SK-N-SH (cell line): ENCODE measurements at regions not wholly inside any gene's neighbourhood (a gene's known extent, or its start where the extent isn't known, plus 50 kb on each side); places are given as distances from the start of the nearest gene placed in this dataset.

Experiments
- CTCF ChIA-PET: fragments of 300-600, 350-600 bp; formaldehyde crosslinking; extraction: SDS; loops from one replicate; lab custom pipeline; 2021; lab: Yijun Ruan, JAX
- POLR2A ChIA-PET: fragments of 350-600 bp; sonication (Branson Sonifier 250); formaldehyde crosslinking; extraction: SDS; loops from one replicate; lab custom pipeline; 2020; ENCODE audit warnings: antibody characterized with exemption, inconsistent platforms; lab: Yijun Ruan, JAX
- DNase-seq: peaks from one replicate; pipeline ENCODE4 v3.0.0; 2012
- H2AFZ ChIP-seq: fragments of 200-600 bp; sonication (generic); 2 replicates; pipeline ENCODE4 v1.8.1; 2016; ENCODE audit warnings: antibody characterized with exemption, mild to moderate bottlenecking, low read depth
- H3F3A ChIP-seq: fragments of 200-600 bp; sonication (generic); replicated peaks from 2 replicates; pipeline ENCODE3; 2016; ENCODE audit warnings: antibody characterized with exemption, mild to moderate bottlenecking; ENCODE audit not compliant: insufficient read depth
- H3K27ac ChIP-seq, 2 experiments: fragments of 200-500 bp in 1 of 2; fragments of 200-600 bp in 1 of 2; sonication (Bioruptor generic) in 1 of 2; sonication (generic), shearing (Covaris generic) in 1 of 2; 2 replicates each; pipeline versions ENCODE4 v1.5.1 to v1.6.1; 2014 to 2016; ENCODE audit warnings: low read depth in 2 of 2, inconsistent platforms in 1 of 2, low read length in 1 of 2, mild to moderate bottlenecking in 1 of 2, mixed read lengths in 1 of 2
- H3K27me3 ChIP-seq: fragments of 200-600 bp; sonication (generic), shearing (Covaris generic); 2 replicates; pipeline ENCODE4 v1.6.1; 2016; ENCODE audit warnings: mixed run types; ENCODE audit not compliant: insufficient read depth
- H3K36me3 ChIP-seq, 2 experiments: fragments of 200-500 bp in 1 of 2; fragments of 200-600 bp in 1 of 2; sonication (Bioruptor generic) in 1 of 2; sonication (generic) in 1 of 2; replicated peaks in 1 of 2; 2 replicates each; pipeline versions ENCODE3 to v1.5.1; 2014 to 2016; ENCODE audit warnings: low read length in 1 of 2, mild to moderate bottlenecking in 1 of 2; ENCODE audit not compliant: insufficient read depth in 2 of 2, control insufficient read depth in 1 of 2
- H3K4me1 ChIP-seq, 2 experiments: fragments of 200-500 bp in 1 of 2; fragments of 200-600 bp in 1 of 2; sonication (Bioruptor generic) in 1 of 2; sonication (generic), shearing (Covaris generic) in 1 of 2; 2 replicates each; pipeline versions ENCODE4 v1.5.1 to v1.6.1; 2014 to 2016; ENCODE audit warnings: low read depth in 1 of 2, low read length in 1 of 2, mixed run types in 1 of 2; ENCODE audit not compliant: insufficient read depth in 2 of 2, control insufficient read depth in 1 of 2
- H3K4me2 ChIP-seq: fragments of 200-600 bp; sonication (generic), shearing (Covaris generic); 2 replicates; pipeline ENCODE4 v1.6.1; 2017; ENCODE audit warnings: mixed run types
- H3K4me3 ChIP-seq, 2 experiments: fragments of 200-500 bp in 1 of 2; fragments of 200-600 bp in 1 of 2; sonication (Bioruptor generic) in 1 of 2; sonication (generic), shearing (Covaris generic) in 1 of 2; 2 replicates each; pipeline versions ENCODE4 v1.5.1 to v1.8.1; 2014 to 2016; ENCODE audit warnings: low read depth in 2 of 2, inconsistent platforms in 1 of 2, low read length in 1 of 2, mild to moderate bottlenecking in 1 of 2, mixed read lengths in 1 of 2, moderate library complexity in 1 of 2
- H3K79me2 ChIP-seq: fragments of 200-600 bp; sonication (generic); 2 replicates; pipeline ENCODE4 v1.8.1; 2017; ENCODE audit warnings: mild to moderate bottlenecking; ENCODE audit not compliant: insufficient read depth
- H3K9ac ChIP-seq: fragments of 200-600 bp; sonication (generic); 2 replicates; pipeline ENCODE4 v1.6.1; 2017; ENCODE audit warnings: mixed run types
- H3K9me2 ChIP-seq: fragments of 200-600 bp; sonication (generic); 2 replicates; pipeline ENCODE4 v1.6.1; 2017; ENCODE audit warnings: mixed run types
- H3K9me3 ChIP-seq: fragments of 200-600 bp; sonication (generic); 2 replicates; pipeline ENCODE4 v1.6.1; 2017; ENCODE audit warnings: mixed run types, mild to moderate bottlenecking, moderate library complexity
- H4K20me1 ChIP-seq: fragments of 200-600 bp; sonication (generic); 2 replicates; pipeline ENCODE4 v1.6.1; 2017; ENCODE audit warnings: mild to moderate bottlenecking, mixed run types; ENCODE audit not compliant: insufficient read depth
- CHD2 ChIP-seq: fragments of 150-350 bp; IDR thresholded peaks from 2 replicates; pipeline ENCODE4 v1.6.1; 2018; ENCODE audit warnings: low read length; ENCODE audit not compliant: partially characterized antibody
- EP300 ChIP-seq, 2 experiments: IDR thresholded peaks; 2 replicates each; pipeline versions ENCODE4 v1.4.0 to v1.6.1; 2012; ENCODE audit warnings: borderline replicate concordance in 1 of 2, low read depth in 1 of 2, low read length in 1 of 2
- EZH2phosphoT487 ChIP-seq: fragments of 200-600 bp; sonication (generic); IDR thresholded peaks from 2 replicates; pipeline ENCODE4 v1.6.1; 2017; ENCODE audit warnings: low read depth, mixed run types, mild to moderate bottlenecking, antibody characterized with exemption, moderate library complexity, borderline replicate concordance
- FOSL2 ChIP-seq: IDR thresholded peaks from 2 replicates; pipeline ENCODE4 v1.4.0; 2012; ENCODE audit warnings: low read depth, mild to moderate bottlenecking, moderate library complexity, borderline replicate concordance
- FOXM1 ChIP-seq: IDR thresholded peaks from 2 replicates; pipeline ENCODE4 v1.4.0; 2012; ENCODE audit warnings: low read depth, mild to moderate bottlenecking
- GABPA ChIP-seq: IDR thresholded peaks from 2 replicates; pipeline ENCODE4 v1.4.0; 2012; ENCODE audit warnings: low read depth, mild to moderate bottlenecking
- JUND ChIP-seq: IDR thresholded peaks from 2 replicates; pipeline ENCODE4 v1.4.0; 2012
- MEF2A ChIP-seq: IDR thresholded peaks from 2 replicates; pipeline ENCODE4 v1.4.0; 2012; ENCODE audit warnings: low read depth, borderline replicate concordance
- NFIC ChIP-seq: IDR thresholded peaks from 2 replicates; pipeline ENCODE4 v1.4.0; 2012; ENCODE audit warnings: borderline replicate concordance
- NRF1 ChIP-seq: IDR thresholded peaks from 2 replicates; pipeline ENCODE4 v1.6.1; 2012; ENCODE audit warnings: low read depth, mild to moderate bottlenecking, low read length
- POLR2AphosphoS5 ChIP-seq: IDR thresholded peaks from 2 replicates; pipeline ENCODE4 v1.6.1; 2012; ENCODE audit warnings: low read depth, low read length
- RAD21 ChIP-seq: IDR thresholded peaks from 2 replicates; pipeline ENCODE4 v1.6.1; 2012; ENCODE audit warnings: mild to moderate bottlenecking, low read length
- RCOR1 ChIP-seq: fragments of 150-350 bp; IDR thresholded peaks from 2 replicates; pipeline ENCODE4 v1.6.1; 2017; ENCODE audit warnings: antibody characterized with exemption, low read length
- RXRA ChIP-seq: IDR thresholded peaks from 2 replicates; pipeline ENCODE4 v1.4.0; 2012; ENCODE audit warnings: low read depth, mild to moderate bottlenecking, borderline replicate concordance
- TAF1 ChIP-seq: IDR thresholded peaks from 2 replicates; pipeline ENCODE4 v1.6.1; 2012; ENCODE audit warnings: low read depth, mild to moderate bottlenecking, low read length, moderate library complexity, borderline replicate concordance
- TEAD4 ChIP-seq: IDR thresholded peaks from 2 replicates; pipeline ENCODE4 v1.4.0; 2012; ENCODE audit warnings: mild to moderate bottlenecking, borderline replicate concordance; ENCODE audit not compliant: insufficient read depth
- YY1 ChIP-seq: IDR thresholded peaks from 2 replicates; pipeline ENCODE4 v1.4.0; 2012; ENCODE audit warnings: low read depth, mild to moderate bottlenecking
- WGBS: methylation state at CpG from one replicate; pipeline ENCODE4 v1.1.6; 2017; ENCODE audit warnings: low lambda C conversion rate; 5-methylcytosine and 5-hydroxymethylcytosine counted together
- TF ChIP-seq, protein P1 (sequence below): fragments of 150-350 bp; IDR thresholded peaks from 2 replicates; pipeline ENCODE4 v1.6.1; 2016; ENCODE audit warnings: mild to moderate bottlenecking, low read depth, low read length
- TF ChIP-seq, protein P2 (sequence below): IDR thresholded peaks from 2 replicates; pipeline ENCODE4 v1.4.0; 2012; ENCODE audit warnings: low read depth
- TF ChIP-seq, protein P3 (sequence below): fragments of 200-600 bp; sonication (generic); IDR thresholded peaks from 2 replicates; pipeline ENCODE4 v1.6.1; 2017; ENCODE audit warnings: antibody characterized with exemption, mild to moderate bottlenecking, moderate library complexity
- TF ChIP-seq, protein P4 (sequence below): fragments of 150-350 bp; IDR thresholded peaks from 2 replicates; pipeline ENCODE4 v1.6.1; 2017; ENCODE audit warnings: antibody characterized with exemption, low read length, low read depth, borderline replicate concordance

DNA sequence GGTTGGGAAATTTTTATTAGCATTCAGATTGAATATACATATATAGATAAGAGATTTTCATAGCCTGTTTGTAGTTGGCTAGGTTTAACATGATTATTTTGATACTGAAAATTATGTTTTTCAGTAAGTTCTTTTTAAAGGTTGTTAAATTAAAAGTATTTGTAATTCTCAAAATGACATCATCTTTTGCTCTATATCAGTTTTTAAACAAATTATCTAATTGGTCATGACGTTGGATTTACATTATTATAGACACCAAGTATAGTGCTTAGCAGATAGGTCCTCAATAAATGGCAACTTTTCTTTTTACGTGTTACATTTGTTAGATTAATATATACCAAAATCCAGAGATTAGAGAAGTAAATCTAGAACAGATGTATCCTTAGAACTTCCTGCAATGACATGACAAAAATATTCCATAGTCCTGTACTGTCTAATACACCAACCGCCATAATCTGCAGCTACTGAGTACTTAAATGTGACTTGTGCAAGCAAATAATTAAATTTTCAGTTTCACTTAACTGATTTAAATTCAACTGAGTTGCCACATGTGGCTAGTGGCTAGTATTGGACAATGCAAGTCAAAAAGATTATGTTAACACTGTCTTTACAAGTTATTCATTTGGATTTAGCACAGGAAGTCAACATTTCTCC is 1613.1 kb upstream of the TENM3 start (continued):
- TF ChIP-seq, protein P1, sequence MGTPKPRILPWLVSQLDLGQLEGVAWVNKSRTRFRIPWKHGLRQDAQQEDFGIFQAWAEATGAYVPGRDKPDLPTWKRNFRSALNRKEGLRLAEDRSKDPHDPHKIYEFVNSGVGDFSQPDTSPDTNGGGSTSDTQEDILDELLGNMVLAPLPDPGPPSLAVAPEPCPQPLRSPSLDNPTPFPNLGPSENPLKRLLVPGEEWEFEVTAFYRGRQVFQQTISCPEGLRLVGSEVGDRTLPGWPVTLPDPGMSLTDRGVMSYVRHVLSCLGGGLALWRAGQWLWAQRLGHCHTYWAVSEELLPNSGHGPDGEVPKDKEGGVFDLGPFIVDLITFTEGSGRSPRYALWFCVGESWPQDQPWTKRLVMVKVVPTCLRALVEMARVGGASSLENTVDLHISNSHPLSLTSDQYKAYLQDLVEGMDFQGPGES = no peak
- TF ChIP-seq RXRA = no peak

DNA sequence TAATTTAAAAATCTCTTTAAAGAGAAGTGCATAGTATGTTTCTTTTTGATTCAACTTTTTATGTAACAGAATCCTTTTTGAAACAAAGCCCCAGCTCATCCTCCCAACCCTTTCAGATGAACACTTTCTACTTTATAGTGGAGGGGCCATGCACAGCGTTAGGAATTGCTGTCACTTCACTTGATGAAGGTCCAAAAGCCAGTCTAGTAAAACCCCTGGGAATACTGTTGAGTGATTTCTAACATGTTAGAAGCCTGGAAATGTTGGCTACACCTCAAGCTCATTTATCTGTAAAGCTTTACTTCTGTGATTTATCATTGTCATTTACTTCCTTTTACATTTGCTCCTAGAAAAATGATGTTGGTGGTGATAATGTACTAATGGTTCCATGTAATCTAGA is 1608.9 kb upstream of the TENM3 start:
- H3K27me3 ChIP-seq = no peaks in the 10 kb centered on the region; the same call in 1 of the 2 replicates
- H3K4me1 ChIP-seq = no peaks in the 10 kb centered on the region; a peak in 1 of 4 replicates
- no peak overlapping the region for H3K27ac ChIP-seq
- no peak for DNase-seq
- ChIA-PET CTCF (interaction anchor here (0.6 to 1.7 kb wide), 2 partner anchors 31 to 89 kb away, joined by 3 to 7 read pairs; no protein-coding TSS in a partner anchor), POLR2A (no interaction called here)
- no peak overlapping the region for H3K4me3 ChIP-seq
- 13% methylated on average over 1 of the region's 1 CpG for WGBS
- no peaks in the 10 kb centered on the region for H3K9me3 ChIP-seq
- H2AFZ ChIP-seq = no peak overlapping the region
- H3K36me3 ChIP-seq = no peaks in the 10 kb centered on the region
- no peaks in the 10 kb centered on the region for H3K79me2 ChIP-seq
- H3K4me2 ChIP-seq = no peak overlapping the region
- H3K9ac ChIP-seq = no peak overlapping the region
- TF ChIP-seq POLR2AphosphoS5 (no peak), YY1 (no peak), RAD21 (no peak), FOXM1 (no peak), TAF1 (no peak), NRF1 (no peak), FOSL2 (no peak), RXRA (no peak), GABPA (no peak)
- TF ChIP-seq, protein P2, sequence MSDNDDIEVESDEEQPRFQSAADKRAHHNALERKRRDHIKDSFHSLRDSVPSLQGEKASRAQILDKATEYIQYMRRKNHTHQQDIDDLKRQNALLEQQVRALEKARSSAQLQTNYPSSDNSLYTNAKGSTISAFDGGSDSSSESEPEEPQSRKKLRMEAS = no peak
- TF ChIP-seq, all 33 proteins: peak for 0
- H3K9me2 ChIP-seq = no peaks in the 10 kb centered on the region
- H3F3A ChIP-seq = no peaks in the 10 kb centered on the region
- no peaks in the 10 kb centered on the region for H4K20me1 ChIP-seq

DNA sequence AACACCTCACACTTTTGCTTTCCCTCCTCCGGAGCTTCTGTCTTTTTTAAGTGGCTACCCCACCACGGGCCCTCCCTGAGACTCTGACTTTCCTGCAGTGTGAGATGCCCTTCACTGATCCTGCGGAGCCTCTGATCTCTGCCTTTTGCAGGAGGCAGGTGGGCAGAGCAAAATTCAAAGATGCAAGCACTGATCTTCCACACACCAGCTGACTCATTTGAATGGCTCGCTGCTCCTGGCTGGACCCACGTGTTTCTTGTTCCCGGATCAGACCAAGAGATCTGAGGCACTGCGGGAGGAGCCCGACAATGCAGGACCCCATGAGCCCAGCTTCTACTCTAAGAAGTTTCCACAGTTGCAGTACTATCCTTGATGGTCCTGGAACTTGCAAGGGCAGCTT is 1607.9 kb upstream of the TENM3 start:
- POLR2A ChIA-PET = no interaction called here
- TF ChIP-seq MEF2A = no peak
- TF ChIP-seq, protein P2 = no peak
- no peak for TF ChIP-seq YY1
- no peak for TF ChIP-seq TEAD4
- TF ChIP-seq NRF1 = no peak
- no peak for TF ChIP-seq POLR2AphosphoS5
- TF ChIP-seq JUND = no peak
- TF ChIP-seq, protein P3, sequence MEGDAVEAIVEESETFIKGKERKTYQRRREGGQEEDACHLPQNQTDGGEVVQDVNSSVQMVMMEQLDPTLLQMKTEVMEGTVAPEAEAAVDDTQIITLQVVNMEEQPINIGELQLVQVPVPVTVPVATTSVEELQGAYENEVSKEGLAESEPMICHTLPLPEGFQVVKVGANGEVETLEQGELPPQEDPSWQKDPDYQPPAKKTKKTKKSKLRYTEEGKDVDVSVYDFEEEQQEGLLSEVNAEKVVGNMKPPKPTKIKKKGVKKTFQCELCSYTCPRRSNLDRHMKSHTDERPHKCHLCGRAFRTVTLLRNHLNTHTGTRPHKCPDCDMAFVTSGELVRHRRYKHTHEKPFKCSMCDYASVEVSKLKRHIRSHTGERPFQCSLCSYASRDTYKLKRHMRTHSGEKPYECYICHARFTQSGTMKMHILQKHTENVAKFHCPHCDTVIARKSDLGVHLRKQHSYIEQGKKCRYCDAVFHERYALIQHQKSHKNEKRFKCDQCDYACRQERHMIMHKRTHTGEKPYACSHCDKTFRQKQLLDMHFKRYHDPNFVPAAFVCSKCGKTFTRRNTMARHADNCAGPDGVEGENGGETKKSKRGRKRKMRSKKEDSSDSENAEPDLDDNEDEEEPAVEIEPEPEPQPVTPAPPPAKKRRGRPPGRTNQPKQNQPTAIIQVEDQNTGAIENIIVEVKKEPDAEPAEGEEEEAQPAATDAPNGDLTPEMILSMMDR = no peak
- TF ChIP-seq CHD2 = no peak
- TF ChIP-seq, protein P4, sequence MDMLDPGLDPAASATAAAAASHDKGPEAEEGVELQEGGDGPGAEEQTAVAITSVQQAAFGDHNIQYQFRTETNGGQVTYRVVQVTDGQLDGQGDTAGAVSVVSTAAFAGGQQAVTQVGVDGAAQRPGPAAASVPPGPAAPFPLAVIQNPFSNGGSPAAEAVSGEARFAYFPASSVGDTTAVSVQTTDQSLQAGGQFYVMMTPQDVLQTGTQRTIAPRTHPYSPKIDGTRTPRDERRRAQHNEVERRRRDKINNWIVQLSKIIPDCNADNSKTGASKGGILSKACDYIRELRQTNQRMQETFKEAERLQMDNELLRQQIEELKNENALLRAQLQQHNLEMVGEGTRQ = no peak
- no peak for TF ChIP-seq TAF1
- TF ChIP-seq RXRA = no peak
- no peak for TF ChIP-seq EZH2phosphoT487
- TF ChIP-seq NFIC = no peak
- no peak for TF ChIP-seq RCOR1
- no peak for TF ChIP-seq EP300 (IDR thresholded peaks at IDR 0.05; ENCODE audit: borderline replicate concordance in 1 of 2, low read depth in 1 of 2, low read length in 1 of 2)

More for the DNA sequence above, 1607.9 kb upstream of the TENM3 start:
- Histone ChIP-seq H3K79me2 (no peaks in the 10 kb centered on the region), H3K36me3 (no peaks in the 10 kb centered on the region), H3K27me3 (no peaks in the 10 kb centered on the region; the same call in 1 of the 2 replicates), H3K9me3 (no peaks in the 10 kb centered on the region), H3K4me2 (no peak overlapping the region), H3K27ac (no peak overlapping the region), H3K4me1 (no peaks in the 10 kb centered on the region; a peak in 1 of 4 replicates), H2AFZ (no peak overlapping the region), H4K20me1 (no peaks in the 10 kb centered on the region), H3K9me2 (no peaks in the 10 kb centered on the region), H3F3A (no peaks in the 10 kb centered on the region), H3K4me3 (no peak overlapping the region), H3K9ac (no peak overlapping the region)
- DNase-seq = no peak
- 6% methylated on average over 8 of the region's 8 CpGs for WGBS
- CTCF ChIA-PET = interaction anchor here (0.9 to 1.7 kb wide), 3 partner anchors 18 to 186 kb away, joined by 3 to 7 read pairs (median 3); no protein-coding TSS in a partner anchor
